SJSA1 (cell line): ENCODE measurements at regions not wholly inside any gene's neighbourhood (a gene's known extent, or its start where the extent isn't known, plus 50 kb on each side); places are given as distances from the start of the nearest gene placed in this dataset.

Experiments used
- DNase-seq, 2 experiments: peaks; one replicate each; pipeline ENCODE4 v3.0.0-alpha.2; 2015 to 2020; ENCODE audit warnings: low spot score in 2 of 2, low read depth in 1 of 2
- H3K27ac ChIP-seq: fragments of 250-450 bp; sonication (Bioruptor Pico); 2 replicates; pipeline ENCODE4 v1.5.1; 2020; ENCODE audit warnings: mild to moderate bottlenecking, moderate library complexity
- H3K27me3 ChIP-seq: fragments of 250-450 bp; sonication (Bioruptor Pico); replicated peaks from 2 replicates; pipeline ENCODE4 v1.5.1; 2020; ENCODE audit warnings: mild to moderate bottlenecking, moderate library complexity
- H3K36me3 ChIP-seq: fragments of 250-450 bp; sonication (Bioruptor Pico); 2 replicates; pipeline ENCODE4 v1.5.1; 2020; ENCODE audit warnings: mild to moderate bottlenecking
- H3K4me1 ChIP-seq: fragments of 250-450 bp; sonication (Bioruptor Pico); replicated peaks from 2 replicates; pipeline ENCODE4 v1.6.1; 2021; ENCODE audit warnings: mild to moderate bottlenecking
- H3K4me3 ChIP-seq: fragments of 250-450 bp; sonication (Bioruptor Pico); 2 replicates; pipeline ENCODE4 v1.5.1; 2020; ENCODE audit warnings: mild to moderate bottlenecking
- H3K9me3 ChIP-seq: fragments of 250-450 bp; sonication (Bioruptor Pico); replicated peaks from 2 replicates; pipeline ENCODE4 v1.5.1; 2020; ENCODE audit warnings: mild to moderate bottlenecking

DNA sequence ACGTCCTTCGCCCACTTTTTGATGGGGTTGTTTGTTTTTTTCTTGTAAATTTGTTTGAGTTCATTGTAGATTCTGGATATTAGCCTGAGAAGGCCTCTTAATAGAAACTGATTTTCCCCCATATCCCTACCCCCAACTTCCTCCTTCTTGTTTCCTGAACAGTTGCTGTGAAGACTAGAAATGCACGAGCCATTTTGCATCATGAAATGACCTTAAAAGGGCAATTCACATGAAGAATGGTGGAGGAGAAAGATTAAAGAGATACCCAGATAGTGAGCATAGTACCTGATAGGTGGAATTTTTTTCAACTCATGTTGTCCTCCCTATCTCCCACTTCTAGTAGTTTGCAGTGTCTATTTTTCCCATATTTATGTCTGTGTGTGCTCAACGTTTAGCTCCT is 55.2 kb upstream of the KCNH8 start:
- DNase-seq, result no peak
- H3K4me3 ChIP-seq, result no peak overlapping the region
- no peaks in the 10 kb centered on the region for H3K36me3 ChIP-seq
- no peaks in the 10 kb centered on the region for H3K27me3 ChIP-seq
- H3K27ac ChIP-seq, result no peak overlapping the region
- H3K4me1 ChIP-seq, result no peaks in the 10 kb centered on the region
- no peaks in the 10 kb centered on the region for H3K9me3 ChIP-seq

DNA sequence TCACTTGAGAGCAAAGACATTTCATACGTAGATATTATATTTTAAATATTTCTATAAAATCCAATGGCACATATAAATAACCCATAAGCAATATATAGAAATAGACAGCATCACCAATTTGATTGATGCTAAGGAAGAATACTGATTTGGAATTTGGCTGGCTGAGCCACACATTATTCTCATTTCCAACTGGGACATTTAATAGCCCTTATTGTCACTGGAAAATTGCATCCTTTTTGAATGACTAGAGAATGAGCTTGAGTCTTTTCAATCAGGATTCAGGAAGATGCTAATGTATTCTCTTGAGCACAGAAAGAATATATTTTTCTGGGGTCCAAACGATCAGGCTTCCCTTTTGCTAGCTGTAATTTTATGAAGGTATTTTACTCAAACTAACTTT is 70.9 kb upstream of the KCNH8 start:
- Histone ChIP-seq H3K27ac (no peak overlapping the region), H3K4me1 (no peaks in the 10 kb centered on the region), H3K36me3 (no peaks in the 10 kb centered on the region), H3K4me3 (no peak overlapping the region), H3K9me3 (no peaks in the 10 kb centered on the region), H3K27me3 (no peaks in the 10 kb centered on the region)
- no peak for DNase-seq

DNA sequence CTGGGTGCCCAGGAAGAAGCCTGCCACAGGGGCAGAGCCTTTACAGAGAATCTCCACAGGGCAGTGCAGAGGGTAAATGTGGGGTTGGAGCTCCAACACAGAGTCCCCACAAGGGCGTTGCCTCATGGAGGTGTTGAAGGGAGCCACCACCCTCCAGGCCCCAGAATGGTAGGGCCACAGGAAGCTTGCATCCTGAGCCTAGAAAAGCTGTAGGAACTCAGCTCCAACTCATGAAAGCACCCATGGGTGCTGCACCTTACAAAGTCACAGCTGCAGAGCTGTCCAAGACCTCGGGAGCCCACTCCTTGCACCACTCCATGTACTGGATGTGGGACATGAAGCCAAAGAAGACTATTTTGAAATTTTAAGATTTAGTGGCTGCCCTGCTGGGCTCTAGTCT is 73.3 kb upstream of the KCNH8 start:
- no peaks in the 10 kb centered on the region for H3K9me3 ChIP-seq
- DNase-seq, result no peak
- H3K36me3 ChIP-seq, result no peaks in the 10 kb centered on the region
- no peak overlapping the region for H3K27ac ChIP-seq
- no peak overlapping the region for H3K4me3 ChIP-seq
- H3K4me1 ChIP-seq, result no peaks in the 10 kb centered on the region
- H3K27me3 ChIP-seq, result no peaks in the 10 kb centered on the region

DNA sequence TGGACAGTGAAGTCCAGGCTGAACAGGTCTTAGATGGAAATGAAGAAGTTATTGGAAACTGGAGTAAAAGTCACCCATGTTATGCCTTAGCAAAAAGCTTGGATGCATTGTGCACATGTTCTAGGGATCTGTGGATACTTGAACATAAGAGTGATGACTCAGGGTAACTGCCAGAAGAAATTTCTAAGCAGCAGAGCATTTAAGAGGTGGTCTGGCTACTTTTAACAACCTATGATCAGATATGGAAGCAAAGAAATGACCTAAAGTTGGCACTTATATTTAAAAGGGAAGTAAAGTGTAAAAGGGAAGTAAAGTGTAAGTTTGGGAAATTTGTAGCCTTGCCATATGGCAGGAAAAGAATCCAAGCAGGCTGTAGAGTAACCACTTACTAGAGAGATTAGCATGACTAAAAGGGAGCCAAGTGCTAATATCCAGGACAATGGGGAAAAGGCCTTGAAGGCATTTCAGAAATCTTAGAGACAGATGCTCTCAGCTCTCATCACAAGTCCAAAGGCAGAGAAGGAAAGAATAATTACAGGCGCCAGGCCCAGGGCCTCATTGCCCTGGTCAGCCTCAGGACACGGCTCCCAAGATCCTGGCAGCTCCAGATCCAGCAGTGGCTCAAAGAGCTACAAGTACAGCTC is 73.9 kb upstream of the KCNH8 start:
- Histone ChIP-seq H3K27me3 (no peaks in the 10 kb centered on the region), H3K4me3 (no peak overlapping the region), H3K36me3 (no peaks in the 10 kb centered on the region), H3K9me3 (no peaks in the 10 kb centered on the region), H3K4me1 (no peaks in the 10 kb centered on the region), H3K27ac (no peak overlapping the region)
- no peak for DNase-seq

DNA sequence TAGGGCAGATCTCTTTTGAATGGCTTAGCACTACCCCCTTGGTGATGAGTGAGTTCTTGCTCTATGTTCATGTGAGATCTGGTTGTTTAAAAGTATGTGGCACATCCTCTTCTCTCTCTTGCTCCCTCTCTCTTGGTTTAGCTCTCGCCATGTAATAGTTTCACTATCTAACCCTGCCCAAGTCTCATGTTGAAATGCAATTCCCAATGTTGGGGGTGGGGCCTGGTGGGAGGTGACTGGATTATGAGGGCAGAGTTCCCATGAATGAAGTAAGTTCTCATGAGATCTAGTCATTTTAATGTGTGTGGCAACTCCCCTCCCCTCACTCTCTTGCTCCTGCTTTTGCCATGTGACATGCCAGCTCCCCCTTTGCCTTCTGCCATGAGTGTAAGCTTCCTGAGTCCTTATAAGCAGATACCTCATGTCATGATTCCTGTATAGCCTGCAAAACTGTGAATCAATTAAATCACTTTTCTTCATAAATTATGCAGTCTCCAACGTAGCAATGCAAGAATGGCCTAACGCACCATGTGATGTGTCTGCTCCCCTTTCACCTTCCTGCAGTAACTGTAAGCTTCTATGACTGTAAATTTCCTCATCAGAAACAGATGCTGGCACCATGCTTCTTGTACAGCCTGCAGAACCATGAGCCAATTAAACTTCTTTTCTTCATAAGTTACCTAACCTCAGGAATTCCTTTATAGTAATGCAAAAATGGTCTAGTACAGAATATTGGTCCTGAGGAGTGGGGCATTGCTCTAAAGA is 74.8 kb upstream of the KCNH8 start:
- Histone ChIP-seq H3K27ac (no peak overlapping the region), H3K36me3 (no peaks in the 10 kb centered on the region), H3K27me3 (no peaks in the 10 kb centered on the region), H3K9me3 (no peaks in the 10 kb centered on the region), H3K4me1 (no peaks in the 10 kb centered on the region), H3K4me3 (no peak overlapping the region)
- DNase-seq, result no peak

DNA sequence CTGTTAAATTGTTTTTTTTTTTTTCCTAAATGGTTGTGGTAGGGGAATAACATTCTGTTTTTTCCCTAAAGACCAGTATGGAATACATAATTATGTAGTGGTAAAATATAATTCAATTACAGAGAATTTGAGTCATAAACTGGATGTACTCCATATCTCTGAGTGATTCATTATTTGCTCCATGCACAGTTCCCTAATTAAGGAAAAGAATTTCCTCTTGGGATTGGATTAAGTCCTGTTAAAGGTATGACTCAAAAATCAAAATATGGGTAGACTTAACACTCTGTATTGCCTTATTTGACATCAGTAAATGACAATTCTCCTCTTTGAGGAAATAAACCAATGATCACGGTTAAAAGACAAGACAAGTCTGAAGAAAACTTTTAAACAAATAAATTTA is 78.0 kb upstream of the KCNH8 start:
- DNase-seq, result no peak
- Histone ChIP-seq H3K36me3 (no peaks in the 10 kb centered on the region), H3K27ac (no peak overlapping the region), H3K4me1 (no peaks in the 10 kb centered on the region), H3K4me3 (no peak overlapping the region), H3K27me3 (no peaks in the 10 kb centered on the region), H3K9me3 (no peaks in the 10 kb centered on the region)

DNA sequence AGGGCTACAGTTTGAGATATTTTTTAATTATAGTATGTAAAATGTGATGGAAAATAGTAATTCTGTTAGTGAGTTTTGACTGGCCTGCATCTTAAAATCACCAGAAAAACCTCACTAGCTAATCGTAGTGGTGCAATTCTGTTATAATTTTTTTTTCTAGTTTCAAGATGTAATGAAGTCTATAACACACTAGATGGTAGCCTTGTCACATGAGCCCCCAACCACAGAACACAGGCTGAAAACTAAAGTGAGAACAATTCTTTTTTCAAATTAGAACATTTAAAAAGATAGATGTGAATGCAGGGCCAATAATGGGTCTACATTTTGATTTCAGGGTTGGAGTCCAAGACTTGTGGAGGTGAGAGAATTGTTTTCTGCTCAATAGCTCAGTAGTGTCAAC is 83.3 kb upstream of the KCNH8 start:
- H3K4me1 ChIP-seq, result no peaks in the 10 kb centered on the region

DNA sequence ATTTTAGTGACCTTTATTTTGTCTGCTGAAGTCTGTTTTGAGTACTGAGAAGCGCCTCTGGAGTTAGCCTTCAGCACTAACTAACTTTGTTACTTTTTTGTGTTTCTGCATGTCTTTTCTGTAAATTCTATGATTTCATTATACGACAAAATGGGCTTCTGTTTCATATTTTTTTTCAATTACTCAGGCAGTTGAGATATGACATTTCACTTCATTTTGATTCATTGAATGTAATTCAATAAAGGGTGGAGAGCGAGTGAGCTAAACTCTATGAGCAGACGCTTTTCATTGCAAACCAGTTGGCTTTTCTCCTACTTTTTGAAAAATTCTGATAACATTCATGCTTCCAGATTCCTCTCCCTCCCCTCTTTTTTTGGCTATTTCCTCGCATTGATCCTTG is 84.4 kb upstream of the KCNH8 start:
- Histone ChIP-seq H3K9me3 (no peaks in the 10 kb centered on the region), H3K4me3 (no peak overlapping the region), H3K4me1 (no peaks in the 10 kb centered on the region), H3K27ac (no peak overlapping the region), H3K27me3 (no peaks in the 10 kb centered on the region), H3K36me3 (no peaks in the 10 kb centered on the region)
- no peak for DNase-seq

More for the DNA sequence above, 83.3 kb upstream of the KCNH8 start:
- Histone ChIP-seq H3K36me3 (no peaks in the 10 kb centered on the region), H3K4me3 (no peak overlapping the region), H3K27ac (no peak overlapping the region), H3K27me3 (no peaks in the 10 kb centered on the region), H3K9me3 (no peaks in the 10 kb centered on the region)
- no peak for DNase-seq

DNA sequence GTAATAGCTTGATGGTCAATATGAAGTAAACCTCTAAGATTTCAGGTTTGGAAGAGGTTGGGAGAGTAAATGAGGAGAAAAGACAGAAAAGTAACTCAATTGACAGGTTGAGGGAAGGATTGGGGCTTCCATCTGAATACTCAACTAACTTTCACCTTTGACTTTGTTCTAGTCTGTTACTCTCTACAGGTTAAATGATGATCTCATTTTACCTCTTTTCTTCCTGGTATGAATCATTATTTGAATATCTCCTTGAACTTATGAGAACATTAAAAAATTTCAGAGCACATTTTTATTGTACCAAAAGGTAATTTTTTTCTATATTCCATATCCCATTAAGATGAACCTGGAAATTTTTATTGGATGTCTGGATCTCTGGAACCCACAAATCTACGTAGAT is 87.9 kb upstream of the KCNH8 start:
- H3K9me3 ChIP-seq, result no peaks in the 10 kb centered on the region
- no peaks in the 10 kb centered on the region for H3K36me3 ChIP-seq
- no peaks in the 10 kb centered on the region for H3K27me3 ChIP-seq
- H3K4me1 ChIP-seq, result no peaks in the 10 kb centered on the region
- H3K27ac ChIP-seq, result no peak overlapping the region
- no peak for DNase-seq
- H3K4me3 ChIP-seq, result no peak overlapping the region

DNA sequence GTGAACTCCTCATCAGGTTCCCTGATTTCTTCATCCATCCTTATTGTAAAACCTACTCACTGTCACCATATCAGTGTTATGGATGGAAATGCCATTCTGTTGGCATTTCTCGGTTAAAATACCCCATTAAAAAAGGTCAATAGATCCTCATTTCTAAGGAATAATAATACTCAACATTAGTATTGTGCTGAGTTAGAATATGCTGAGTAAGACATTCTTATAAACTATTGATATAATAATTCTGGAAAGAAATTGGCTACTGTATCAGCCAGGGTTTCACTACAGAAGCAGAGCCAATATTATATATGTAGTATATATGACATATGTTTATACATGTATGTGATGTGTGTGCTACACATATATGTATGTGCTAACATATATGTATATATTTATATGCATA is 95.4 kb upstream of the KCNH8 start:
- no peak for DNase-seq
- Histone ChIP-seq H3K27ac (no peak overlapping the region), H3K9me3 (no peaks in the 10 kb centered on the region), H3K27me3 (no peaks in the 10 kb centered on the region), H3K4me3 (no peak overlapping the region), H3K4me1 (no peaks in the 10 kb centered on the region), H3K36me3 (no peaks in the 10 kb centered on the region)

DNA sequence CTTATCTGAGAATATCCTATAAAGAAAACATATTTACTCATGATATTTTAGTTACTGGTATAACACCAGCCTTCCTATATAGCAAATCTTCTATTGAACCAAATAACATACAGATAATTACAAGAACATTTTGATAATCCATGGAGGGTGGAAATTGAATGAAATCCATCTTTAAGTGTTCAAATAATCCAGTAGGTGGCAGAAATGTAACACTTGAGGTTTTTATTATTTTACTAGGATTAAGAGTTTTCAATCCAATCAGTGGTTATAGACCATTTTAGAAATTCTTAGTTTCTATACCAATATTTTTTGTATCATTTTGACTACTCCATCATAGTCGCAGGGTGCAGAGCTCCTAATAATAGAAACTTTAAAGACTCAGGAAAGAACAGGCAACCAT is 101.9 kb upstream of the KCNH8 start:
- no peak overlapping the region for H3K4me3 ChIP-seq

DNA sequence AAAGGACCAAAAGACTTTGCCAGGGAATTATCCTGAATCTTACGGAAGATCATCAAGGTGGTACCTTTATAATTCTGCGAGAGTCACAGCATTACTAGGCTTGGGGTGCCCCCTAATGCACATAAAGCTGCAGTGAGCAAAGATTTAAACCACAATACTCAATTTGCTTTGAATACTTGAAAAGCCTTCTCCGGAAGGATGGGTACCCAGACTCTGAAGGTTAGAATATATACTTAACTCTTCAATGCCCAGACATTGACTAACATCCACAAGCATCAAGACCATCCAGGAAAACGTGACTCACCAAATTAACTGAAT is 117.8 kb upstream of the KCNH8 start:
- Histone ChIP-seq H3K4me1 (no peaks in the 10 kb centered on the region), H3K27me3 (no peaks in the 10 kb centered on the region), H3K9me3 (no peaks in the 10 kb centered on the region), H3K27ac (no peak overlapping the region), H3K4me3 (no peak overlapping the region), H3K36me3 (no peaks in the 10 kb centered on the region)
- DNase-seq, result no peak

More for the DNA sequence above, 101.9 kb upstream of the KCNH8 start:
- no peaks in the 10 kb centered on the region for H3K9me3 ChIP-seq
- H3K27me3 ChIP-seq, result no peaks in the 10 kb centered on the region
- H3K36me3 ChIP-seq, result no peaks in the 10 kb centered on the region
- no peak for DNase-seq
- no peak overlapping the region for H3K27ac ChIP-seq
- no peaks in the 10 kb centered on the region for H3K4me1 ChIP-seq

DNA sequence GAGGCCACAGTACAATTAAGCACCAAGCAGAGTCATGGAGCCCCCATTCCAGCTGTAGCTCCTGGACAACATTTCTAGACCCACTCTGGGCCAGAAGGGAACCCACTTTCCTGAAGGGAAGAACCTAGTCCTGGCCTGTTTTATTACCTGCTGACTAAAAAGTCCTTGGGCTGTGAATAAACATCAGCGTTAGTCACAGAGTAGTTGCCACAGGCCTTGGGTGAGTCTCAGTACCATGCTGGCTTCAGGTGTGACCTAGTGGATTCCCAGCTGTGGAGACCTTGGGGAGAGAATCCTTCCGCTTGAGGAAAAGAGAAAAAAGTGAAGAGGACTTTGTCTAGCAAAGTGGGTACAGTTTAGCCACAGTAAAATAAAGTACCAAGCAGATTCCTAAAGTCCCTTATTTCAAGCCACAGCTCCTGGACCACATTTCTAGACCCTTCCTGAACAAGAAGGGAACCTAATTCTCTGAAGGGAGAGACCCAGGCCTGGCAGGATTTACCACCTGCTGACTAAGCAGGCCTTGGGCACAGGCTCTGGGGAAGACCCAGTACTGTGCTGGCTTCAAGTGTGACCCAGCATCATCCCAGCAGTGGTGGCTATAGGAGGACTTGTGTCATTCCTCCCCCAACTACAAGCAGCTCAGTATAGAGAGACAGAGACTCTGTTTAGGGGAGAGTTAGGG is 118.3 kb upstream of the KCNH8 start:
- no peak for DNase-seq

DNA sequence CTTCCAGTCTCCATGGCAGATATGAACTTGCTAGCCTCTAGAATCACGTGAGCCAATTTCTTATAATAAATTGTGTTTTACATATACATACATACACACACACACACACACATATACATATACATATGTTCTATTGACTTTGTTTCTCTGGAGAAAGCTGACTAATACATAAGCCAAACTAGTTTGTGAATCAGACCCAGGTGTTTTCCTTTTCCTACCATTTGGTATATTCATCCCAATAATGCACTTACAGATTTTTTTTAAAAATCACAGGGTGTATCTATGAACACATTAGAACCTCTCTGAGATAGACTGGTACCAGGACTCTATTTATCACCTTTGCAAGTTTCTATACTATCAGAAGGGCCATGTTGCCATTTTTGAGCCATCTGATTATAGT is 122.9 kb upstream of the KCNH8 start:
- Histone ChIP-seq H3K27me3 (no peaks in the 10 kb centered on the region), H3K4me1 (no peaks in the 10 kb centered on the region), H3K4me3 (no peak overlapping the region), H3K27ac (no peak overlapping the region), H3K9me3 (no peaks in the 10 kb centered on the region), H3K36me3 (no peaks in the 10 kb centered on the region)
- DNase-seq, result no peak

More for the DNA sequence above, 118.3 kb upstream of the KCNH8 start:
- no peaks in the 10 kb centered on the region for H3K9me3 ChIP-seq
- H3K27me3 ChIP-seq, result no peaks in the 10 kb centered on the region
- no peak overlapping the region for H3K4me3 ChIP-seq
- H3K27ac ChIP-seq, result no peak overlapping the region
- no peaks in the 10 kb centered on the region for H3K36me3 ChIP-seq
- H3K4me1 ChIP-seq, result no peaks in the 10 kb centered on the region
